K562 (cell line): ENCODE measurements at regions not wholly inside any gene's neighbourhood (a gene's known extent, or its start where the extent isn't known, plus 50 kb on each side); places are given as distances from the start of the nearest gene placed in this dataset.

ENCODE experiments used
- ATAC-seq: fragments of 200-7000 bp; cut with Tn5 transposase; 3 replicates; pipeline ENCODE4 v1.9.1; 2020; ENCODE audit warnings: moderate library complexity
- BruUV-seq: library from RNA; stranded (reverse); fragments of 400-500 nt; replicated peaks from 2 replicates; lab custom pipeline; 2021; lab: Mats Ljungman, UMichigan
- CTCF ChIA-PET: fragments of 300-600 bp; formaldehyde crosslinking; extraction: SDS; loops from one replicate; lab custom pipeline; 2021; ENCODE audit warnings: low intra/inter-chr PET ratio; lab: Yijun Ruan, JAX
- POLR2A ChIA-PET: fragments of 300-600, 350-650 bp; sonication (Branson Sonifier 250); formaldehyde crosslinking; extraction: SDS; loops from one replicate; lab custom pipeline; 2021; ENCODE audit warnings: antibody characterized with exemption, inconsistent platforms; lab: Yijun Ruan, JAX
- DNase-seq, 4 experiments: peaks; one replicate each; pipeline versions ENCODE4 v3.0.0 to v3.0.0-alpha.2; 2011 to 2018; ENCODE audit warnings: low spot score in 3 of 4, mixed read lengths in 3 of 4; ENCODE audit errors: extremely low read depth in 1 of 4
- FAIRE-seq: peaks from 2 replicates; lab custom pipeline; 2011; peaks lifted over from hg19 to GRCh38; lab: Jason Lieb, UNC
- H2AFZ ChIP-seq: 2 replicates; pipeline ENCODE4 v1.6.0; 2011; ENCODE audit warnings: low read depth, low read length, control low read depth, inconsistent platforms
- H3K27ac ChIP-seq: fragments of 200-600 bp; 3 replicates; pipeline ENCODE4 v1.8.0; 2011; ENCODE audit warnings: low read depth, mild to moderate bottlenecking, control low read depth, inconsistent platforms, low read length, moderate library complexity, mixed read lengths; ENCODE audit errors: extremely low read depth
- H3K27me3 ChIP-seq, 2 experiments: fragments of 300-600 bp in 1 of 2; 2 replicates in 1 of 2; 3 replicates in 1 of 2; pipeline versions ENCODE4 v1.6.0 to v1.8.0; 2011; ENCODE audit warnings: inconsistent platforms in 2 of 2, low read length in 2 of 2, mild to moderate bottlenecking in 1 of 2, mixed read lengths in 1 of 2, moderate library complexity in 1 of 2; ENCODE audit not compliant: control insufficient read depth in 2 of 2, insufficient read depth in 2 of 2
- H3K36me3 ChIP-seq: fragments of 300-600 bp; 3 replicates; pipeline ENCODE4 v1.8.0; 2011; ENCODE audit warnings: mild to moderate bottlenecking, low read length, inconsistent platforms; ENCODE audit not compliant: control insufficient read depth, insufficient read depth
- H3K4me1 ChIP-seq, 2 experiments: fragments of 200-600 bp in 1 of 2; replicated peaks in 1 of 2; 2 replicates in 1 of 2; 3 replicates in 1 of 2; pipeline versions ENCODE4 v1.5.1 to v1.8.0; 2011; ENCODE audit warnings: inconsistent platforms in 2 of 2, low read length in 2 of 2, mild to moderate bottlenecking in 1 of 2, mixed read lengths in 1 of 2, moderate library complexity in 1 of 2; ENCODE audit not compliant: control insufficient read depth in 2 of 2, insufficient read depth in 2 of 2
- H3K4me2 ChIP-seq: 2 replicates; pipeline ENCODE4 v1.6.1; 2011; ENCODE audit warnings: low read length, control low read depth, inconsistent platforms, mixed read lengths; ENCODE audit not compliant: insufficient read depth
- H3K4me3 ChIP-seq: fragments of 200-600 bp; sonication (generic), shearing (Covaris generic); 2 replicates; pipeline ENCODE4 v1.5.1; 2016; ENCODE audit warnings: control low read depth, inconsistent platforms
- H3K79me2 ChIP-seq: fragments of 200-600 bp; 3 replicates; pipeline ENCODE4 v1.8.0; 2011; ENCODE audit warnings: low read length, inconsistent platforms; ENCODE audit not compliant: control insufficient read depth, insufficient read depth
- H3K9ac ChIP-seq, 2 experiments: 2 replicates each; pipeline versions ENCODE4 v1.6.0 to v1.6.1; 2011; ENCODE audit warnings: low read depth in 2 of 2, low read length in 2 of 2, control low read depth in 1 of 2, inconsistent platforms in 1 of 2, mild to moderate bottlenecking in 1 of 2, mixed read lengths in 1 of 2; ENCODE audit not compliant: insufficient read depth in 1 of 2
- H3K9me1 ChIP-seq: one replicate; pipeline ENCODE4 v1.6.0; 2011; ENCODE audit warnings: inconsistent platforms, mild to moderate bottlenecking, low read length, moderate library complexity; ENCODE audit not compliant: control insufficient read depth, insufficient read depth
- H3K9me3 ChIP-seq: replicated peaks from 2 replicates; pipeline ENCODE4 v1.5.1; 2011; ENCODE audit warnings: low read depth, low read length, inconsistent platforms; ENCODE audit not compliant: control insufficient read depth, insufficient read depth
- H4K20me1 ChIP-seq: replicated peaks from 2 replicates; pipeline ENCODE4 v1.6.1; 2011; ENCODE audit warnings: low read length, inconsistent platforms, mixed read lengths; ENCODE audit not compliant: control insufficient read depth, insufficient read depth
- HMGN3 ChIP-seq: IDR thresholded peaks from 2 replicates; pipeline ENCODE4 v1.6.1; 2011; ENCODE audit warnings: borderline replicate concordance, low read depth, mild to moderate bottlenecking, mixed read lengths, low read length; ENCODE audit not compliant: insufficient read length; ENCODE audit errors: extremely low read depth
- NEUROD1 ChIP-seq: fragments of 150-350 bp; IDR thresholded peaks from 2 replicates; pipeline ENCODE4 v1.6.1; 2014; ENCODE audit warnings: borderline replicate concordance, low read length, low read depth; ENCODE audit not compliant: partially characterized antibody
- POLR3G ChIP-seq: IDR thresholded peaks from 2 replicates; pipeline ENCODE4 v1.6.1; 2011; ENCODE audit not compliant: insufficient read length, insufficient replicate concordance; ENCODE audit errors: extremely low read depth
- SOX6 ChIP-seq: fragments of 450-650 bp; IDR thresholded peaks from 2 replicates; pipeline ENCODE4 v1.6.1; 2014; ENCODE audit warnings: mild to moderate bottlenecking
- ZNF764 ChIP-seq: fragments of 250-450 bp; sonication (Bioruptor Pico); IDR thresholded peaks from 2 replicates; pipeline ENCODE4 v1.4.0; 2020; ENCODE audit warnings: low read depth, mild to moderate bottlenecking, moderate library complexity
- in situ Hi-C: fragments of 300-500 bp; cut with MboI; formaldehyde crosslinking; loops from 4 replicates; pipeline ENCODE4 v1.15.0; 2018; ENCODE audit warnings: inconsistent platforms, mixed read lengths
- intact Hi-C: fragments of 100-400 bp; cut with micrococcal nuclease; formaldehyde crosslinking; loops from 2 replicates; pipeline ENCODE4 v1.14.2; 2022
- TF ChIP-seq, protein P1 (sequence below), 2 experiments: fragments of 450-650 bp; IDR thresholded peaks; 2 replicates each; pipeline ENCODE4 v1.6.1; 2016
- TF ChIP-seq, protein P2 (sequence below), 3 experiments: fragments of 200-800 bp in 1 of 3; fragments of 250-450 bp in 1 of 3; fragments of 450-650 bp in 1 of 3; sonication (Bioruptor Pico) in 1 of 3; sonication (Bioruptor generic) in 1 of 3; formaldehyde crosslinking in 1 of 3; IDR thresholded peaks; 2 replicates each; pipeline versions ENCODE4 v1.6.1 to v1.8.0; 2016 to 2022; ENCODE audit warnings: mild to moderate bottlenecking in 2 of 3, missing genetic modification characterization in 2 of 3, missing compliant biosample characterization in 1 of 3, moderate library complexity in 1 of 3
- TF ChIP-seq, protein P3 (sequence below): fragments of 250-450 bp; sonication (Bioruptor Pico); IDR thresholded peaks from 2 replicates; pipeline ENCODE4 v1.4.0; 2020; ENCODE audit warnings: mild to moderate bottlenecking, moderate library complexity, borderline replicate concordance
- TF ChIP-seq, protein P4 (sequence below): fragments of 450-650 bp; formaldehyde crosslinking; conservative IDR thresholded peaks from 2 replicates; pipeline ENCODE4 v1.4.0; 2022; ENCODE audit warnings: mild to moderate bottlenecking, missing genetic modification characterization
- TF ChIP-seq, protein P5 (sequence below): fragments of 250-450 bp; sonication (Bioruptor Pico); IDR thresholded peaks from 2 replicates; pipeline ENCODE4 v1.5.0; 2022; ENCODE audit warnings: mild to moderate bottlenecking

DNA sequence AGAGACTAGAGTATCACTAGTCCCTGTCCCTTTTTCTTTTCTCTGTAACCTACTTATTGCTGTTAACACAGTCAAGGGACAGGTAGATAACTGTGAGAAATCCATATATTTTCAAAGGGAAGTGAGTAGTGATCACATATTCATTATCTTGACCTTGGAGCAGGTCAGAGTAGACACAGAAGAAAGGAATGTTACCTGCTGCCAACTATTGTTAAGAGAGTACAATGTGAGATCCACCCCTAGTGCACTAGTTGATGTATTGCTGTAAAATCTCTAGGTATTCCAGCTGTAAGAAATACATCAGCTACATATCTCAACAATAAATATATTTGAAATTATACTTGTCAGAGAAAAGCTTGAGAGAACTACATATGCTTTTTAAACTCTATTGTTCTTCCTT lies 68.7 kb upstream of the ADGRL2 start:
- in situ Hi-C loops = no loop called here
- TF ChIP-seq, protein P1, sequence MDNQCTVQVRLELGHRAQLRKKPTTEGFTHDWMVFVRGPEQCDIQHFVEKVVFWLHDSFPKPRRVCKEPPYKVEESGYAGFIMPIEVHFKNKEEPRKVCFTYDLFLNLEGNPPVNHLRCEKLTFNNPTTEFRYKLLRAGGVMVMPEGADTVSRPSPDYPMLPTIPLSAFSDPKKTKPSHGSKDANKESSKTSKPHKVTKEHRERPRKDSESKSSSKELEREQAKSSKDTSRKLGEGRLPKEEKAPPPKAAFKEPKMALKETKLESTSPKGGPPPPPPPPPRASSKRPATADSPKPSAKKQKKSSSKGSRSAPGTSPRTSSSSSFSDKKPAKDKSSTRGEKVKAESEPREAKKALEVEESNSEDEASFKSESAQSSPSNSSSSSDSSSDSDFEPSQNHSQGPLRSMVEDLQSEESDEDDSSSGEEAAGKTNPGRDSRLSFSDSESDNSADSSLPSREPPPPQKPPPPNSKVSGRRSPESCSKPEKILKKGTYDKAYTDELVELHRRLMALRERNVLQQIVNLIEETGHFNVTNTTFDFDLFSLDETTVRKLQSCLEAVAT (IDR thresholded peaks at IDR 0.05) = no peak
- TF ChIP-seq ZNF764 (CRISPR knock-in tag) = no peak
- TF ChIP-seq, protein P2, sequence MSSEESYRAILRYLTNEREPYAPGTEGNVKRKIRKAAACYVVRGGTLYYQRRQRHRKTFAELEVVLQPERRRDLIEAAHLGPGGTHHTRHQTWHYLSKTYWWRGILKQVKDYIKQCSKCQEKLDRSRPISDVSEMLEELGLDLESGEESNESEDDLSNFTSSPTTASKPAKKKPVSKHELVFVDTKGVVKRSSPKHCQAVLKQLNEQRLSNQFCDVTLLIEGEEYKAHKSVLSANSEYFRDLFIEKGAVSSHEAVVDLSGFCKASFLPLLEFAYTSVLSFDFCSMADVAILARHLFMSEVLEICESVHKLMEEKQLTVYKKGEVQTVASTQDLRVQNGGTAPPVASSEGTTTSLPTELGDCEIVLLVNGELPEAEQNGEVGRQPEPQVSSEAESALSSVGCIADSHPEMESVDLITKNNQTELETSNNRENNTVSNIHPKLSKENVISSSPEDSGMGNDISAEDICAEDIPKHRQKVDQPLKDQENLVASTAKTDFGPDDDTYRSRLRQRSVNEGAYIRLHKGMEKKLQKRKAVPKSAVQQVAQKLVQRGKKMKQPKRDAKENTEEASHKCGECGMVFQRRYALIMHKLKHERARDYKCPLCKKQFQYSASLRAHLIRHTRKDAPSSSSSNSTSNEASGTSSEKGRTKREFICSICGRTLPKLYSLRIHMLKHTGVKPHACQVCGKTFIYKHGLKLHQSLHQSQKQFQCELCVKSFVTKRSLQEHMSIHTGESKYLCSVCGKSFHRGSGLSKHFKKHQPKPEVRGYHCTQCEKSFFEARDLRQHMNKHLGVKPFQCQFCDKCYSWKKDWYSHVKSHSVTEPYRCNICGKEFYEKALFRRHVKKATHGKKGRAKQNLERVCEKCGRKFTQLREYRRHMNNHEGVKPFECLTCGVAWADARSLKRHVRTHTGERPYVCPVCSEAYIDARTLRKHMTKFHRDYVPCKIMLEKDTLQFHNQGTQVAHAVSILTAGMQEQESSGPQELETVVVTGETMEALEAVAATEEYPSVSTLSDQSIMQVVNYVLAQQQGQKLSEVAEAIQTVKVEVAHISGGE (CRISPR knock-in tag; IDR thresholded peaks at IDR 0.05) = no peak
- no peak for TF ChIP-seq POLR3G
- TF ChIP-seq, protein P3, sequence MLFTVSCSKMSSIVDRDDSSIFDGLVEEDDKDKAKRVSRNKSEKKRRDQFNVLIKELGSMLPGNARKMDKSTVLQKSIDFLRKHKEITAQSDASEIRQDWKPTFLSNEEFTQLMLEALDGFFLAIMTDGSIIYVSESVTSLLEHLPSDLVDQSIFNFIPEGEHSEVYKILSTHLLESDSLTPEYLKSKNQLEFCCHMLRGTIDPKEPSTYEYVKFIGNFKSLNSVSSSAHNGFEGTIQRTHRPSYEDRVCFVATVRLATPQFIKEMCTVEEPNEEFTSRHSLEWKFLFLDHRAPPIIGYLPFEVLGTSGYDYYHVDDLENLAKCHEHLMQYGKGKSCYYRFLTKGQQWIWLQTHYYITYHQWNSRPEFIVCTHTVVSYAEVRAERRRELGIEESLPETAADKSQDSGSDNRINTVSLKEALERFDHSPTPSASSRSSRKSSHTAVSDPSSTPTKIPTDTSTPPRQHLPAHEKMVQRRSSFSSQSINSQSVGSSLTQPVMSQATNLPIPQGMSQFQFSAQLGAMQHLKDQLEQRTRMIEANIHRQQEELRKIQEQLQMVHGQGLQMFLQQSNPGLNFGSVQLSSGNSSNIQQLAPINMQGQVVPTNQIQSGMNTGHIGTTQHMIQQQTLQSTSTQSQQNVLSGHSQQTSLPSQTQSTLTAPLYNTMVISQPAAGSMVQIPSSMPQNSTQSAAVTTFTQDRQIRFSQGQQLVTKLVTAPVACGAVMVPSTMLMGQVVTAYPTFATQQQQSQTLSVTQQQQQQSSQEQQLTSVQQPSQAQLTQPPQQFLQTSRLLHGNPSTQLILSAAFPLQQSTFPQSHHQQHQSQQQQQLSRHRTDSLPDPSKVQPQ = no peak
- TF ChIP-seq NEUROD1 = no peak
- TF ChIP-seq, protein P4, sequence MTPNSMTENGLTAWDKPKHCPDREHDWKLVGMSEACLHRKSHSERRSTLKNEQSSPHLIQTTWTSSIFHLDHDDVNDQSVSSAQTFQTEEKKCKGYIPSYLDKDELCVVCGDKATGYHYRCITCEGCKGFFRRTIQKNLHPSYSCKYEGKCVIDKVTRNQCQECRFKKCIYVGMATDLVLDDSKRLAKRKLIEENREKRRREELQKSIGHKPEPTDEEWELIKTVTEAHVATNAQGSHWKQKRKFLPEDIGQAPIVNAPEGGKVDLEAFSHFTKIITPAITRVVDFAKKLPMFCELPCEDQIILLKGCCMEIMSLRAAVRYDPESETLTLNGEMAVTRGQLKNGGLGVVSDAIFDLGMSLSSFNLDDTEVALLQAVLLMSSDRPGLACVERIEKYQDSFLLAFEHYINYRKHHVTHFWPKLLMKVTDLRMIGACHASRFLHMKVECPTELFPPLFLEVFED (CRISPR knock-in tag) = no peak
- TF ChIP-seq, protein P5, sequence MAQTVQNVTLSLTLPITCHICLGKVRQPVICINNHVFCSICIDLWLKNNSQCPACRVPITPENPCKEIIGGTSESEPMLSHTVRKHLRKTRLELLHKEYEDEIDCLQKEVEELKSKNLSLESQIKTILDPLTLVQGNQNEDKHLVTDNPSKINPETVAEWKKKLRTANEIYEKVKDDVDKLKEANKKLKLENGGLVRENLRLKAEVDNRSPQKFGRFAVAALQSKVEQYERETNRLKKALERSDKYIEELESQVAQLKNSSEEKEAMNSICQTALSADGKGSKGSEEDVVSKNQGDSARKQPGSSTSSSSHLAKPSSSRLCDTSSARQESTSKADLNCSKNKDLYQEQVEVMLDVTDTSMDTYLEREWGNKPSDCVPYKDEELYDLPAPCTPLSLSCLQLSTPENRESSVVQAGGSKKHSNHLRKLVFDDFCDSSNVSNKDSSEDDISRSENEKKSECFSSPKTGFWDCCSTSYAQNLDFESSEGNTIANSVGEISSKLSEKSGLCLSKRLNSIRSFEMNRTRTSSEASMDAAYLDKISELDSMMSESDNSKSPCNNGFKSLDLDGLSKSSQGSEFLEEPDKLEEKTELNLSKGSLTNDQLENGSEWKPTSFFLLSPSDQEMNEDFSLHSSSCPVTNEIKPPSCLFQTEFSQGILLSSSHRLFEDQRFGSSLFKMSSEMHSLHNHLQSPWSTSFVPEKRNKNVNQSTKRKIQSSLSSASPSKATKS = no peak
- TF ChIP-seq SOX6 = no peak
- no peak for TF ChIP-seq HMGN3
- H3K36me3 ChIP-seq = no peaks in the 10 kb centered on the region
- H2AFZ ChIP-seq = no peak overlapping the region
- FAIRE-seq = no peak
- no peaks in the 10 kb centered on the region for H3K9me3 ChIP-seq
- intact Hi-C loops = no loop called here
- H3K27ac ChIP-seq = no peak overlapping the region
- no peak for DNase-seq
- ChIA-PET POLR2A (no interaction called here), CTCF (no interaction called here)
- no peak overlapping the region for H3K4me2 ChIP-seq
- no peak overlapping the region for H3K9ac ChIP-seq
- H3K79me2 ChIP-seq = no peaks in the 10 kb centered on the region
- H3K4me1 ChIP-seq = no peaks in the 10 kb centered on the region
- no peak for ATAC-seq
- BruUV-seq = no TSS peak
- H3K27me3 ChIP-seq = no peaks in the 10 kb centered on the region
- no peaks in the 10 kb centered on the region for H4K20me1 ChIP-seq
- no peaks in the 10 kb centered on the region for H3K9me1 ChIP-seq
- H3K4me3 ChIP-seq = no peak overlapping the region
